HG03565 (cell line): ENCODE measurements at regions not wholly inside any gene's neighbourhood (a gene's known extent, or its start where the extent isn't known, plus 50 kb on each side); places are given as distances from the start of the nearest gene placed in this dataset.
A peak's percentile ranks its signal among the peaks of the same experiment; 100 is the strongest.

Source experiments
- ATAC-seq: cut with Tn5 transposase; IDR thresholded peaks from one replicate; pipeline ENCODE4 v1.9.1; 2021; ENCODE audit warnings: mild to moderate bottlenecking, moderate library complexity; ENCODE audit not compliant: unreplicated experiment

- ATAC-seq, result no peak
These were observed 137.4 kb upstream of the RPL10L start for GRCh38 chr14:46788994-46789393.

- no peak for ATAC-seq
These were observed 130.7 kb upstream of the RPL10L start for GRCh38 chr14:46782281-46782680.

GRCh38 chr14:46769292-46769691, 117.7 kb upstream of the RPL10L start:
- peak; percentile 99 for ATAC-seq

DNA sequence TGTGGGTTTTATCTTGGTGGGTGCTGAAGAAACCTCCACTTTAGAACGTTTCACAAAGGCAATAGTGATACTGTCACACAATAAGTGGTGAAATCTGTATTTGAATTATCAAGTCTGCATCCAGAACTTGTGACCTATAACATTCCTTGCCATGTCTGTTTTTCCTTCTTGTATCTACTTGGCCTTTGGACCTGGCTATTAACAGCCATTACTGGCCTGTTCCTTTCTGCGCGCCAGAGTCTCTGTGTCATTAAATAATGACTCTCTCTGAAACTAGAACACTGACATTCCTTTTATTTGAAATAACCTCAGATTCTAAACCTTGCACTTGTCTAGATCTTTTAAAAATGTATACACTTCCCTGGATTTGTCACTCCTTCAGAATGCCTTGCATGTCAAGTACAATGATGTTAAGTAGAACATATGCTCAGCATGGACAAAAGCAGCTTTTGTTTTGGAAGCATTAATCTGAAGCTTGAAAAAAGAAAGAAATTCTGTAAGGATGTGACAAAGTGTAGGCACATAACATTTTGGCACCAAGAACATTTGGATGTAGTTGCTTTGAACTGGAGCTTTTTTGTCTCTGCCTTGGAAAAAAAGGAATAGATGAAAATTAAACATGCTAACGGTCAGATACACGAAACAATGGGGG, 95.5 kb upstream of the RPL10L start:
- no peak for ATAC-seq

GRCh38 chr14:46734286-46734685, 82.7 kb upstream of the RPL10L start:
- ATAC-seq, result no peak

DNA sequence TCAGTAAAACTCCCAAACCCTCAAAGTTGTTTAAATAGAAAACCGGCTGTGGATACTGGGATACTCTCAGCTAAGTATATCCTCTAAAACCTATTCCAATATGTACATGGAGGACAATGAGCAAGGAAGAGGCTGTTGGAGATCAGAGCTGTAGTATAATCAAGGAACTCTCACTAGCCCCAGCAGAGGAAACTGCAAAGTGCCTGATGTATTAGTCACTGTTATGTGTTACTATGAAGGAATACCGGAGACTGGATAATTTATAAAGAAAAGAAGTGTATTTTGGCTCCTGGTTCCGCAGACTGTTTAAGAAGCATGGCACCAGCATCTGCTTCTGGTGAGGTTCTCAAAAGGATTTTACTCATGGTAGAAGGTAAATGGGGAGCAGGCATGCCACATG, 65.6 kb upstream of the RPL10L start:
- ATAC-seq, result no peak
